ENCODE measurements at regions not wholly inside any gene's neighbourhood (a gene's known extent, or its start where the extent isn't known, plus 50 kb on each side); places are given as distances from the start of the nearest gene placed in this dataset.
"Not testable (repeated sequence)": the region's sequence is repeated elsewhere in the genome, so short reads cannot be mapped to it uniquely, and the experiment has no call there.

DNA sequence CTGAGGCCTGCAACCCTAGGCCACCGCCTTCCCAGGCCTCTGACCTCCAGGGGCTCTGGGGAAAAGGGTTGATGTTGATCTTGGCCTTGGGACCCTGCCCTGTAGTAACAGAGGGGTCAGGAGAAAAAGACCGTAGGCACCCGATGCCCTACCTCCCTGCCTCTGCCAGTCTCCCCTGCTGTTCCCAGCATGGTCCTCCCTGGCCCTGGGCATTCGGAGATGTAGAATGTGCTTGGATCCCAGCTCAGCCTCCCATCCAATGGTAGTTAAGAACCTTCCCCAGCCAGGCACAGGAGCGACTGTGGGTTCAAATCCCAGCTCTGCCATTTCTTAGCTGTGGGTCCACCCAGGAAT, 72.0 kb upstream of the TARDBP start:
- DNase-seq (ENCODE audit: low read depth in 2 of 2) = no peak

DNA sequence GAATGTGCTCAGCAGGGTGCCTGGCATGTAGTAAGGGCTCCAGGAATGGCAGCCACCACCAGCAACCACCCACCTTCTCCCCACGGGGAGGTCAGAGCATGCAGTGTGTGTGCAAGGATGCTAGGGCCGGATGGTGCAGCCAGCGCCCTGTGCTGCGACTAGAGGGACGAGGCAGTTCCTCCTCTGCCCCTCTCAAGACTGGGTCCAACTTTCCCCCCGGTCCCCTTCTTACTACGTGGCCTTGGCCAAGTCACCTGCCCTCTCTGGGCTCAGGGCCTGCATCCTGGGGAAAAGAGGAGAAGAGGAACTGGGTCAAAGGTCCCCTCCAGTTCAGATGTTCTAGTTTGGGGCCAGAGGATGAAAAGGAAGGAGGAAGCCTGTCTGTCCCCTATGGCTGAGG, 71.6 kb upstream of the TARDBP start:
- DNase-seq (ENCODE audit: low read depth in 2 of 2) = no peak

DNA sequence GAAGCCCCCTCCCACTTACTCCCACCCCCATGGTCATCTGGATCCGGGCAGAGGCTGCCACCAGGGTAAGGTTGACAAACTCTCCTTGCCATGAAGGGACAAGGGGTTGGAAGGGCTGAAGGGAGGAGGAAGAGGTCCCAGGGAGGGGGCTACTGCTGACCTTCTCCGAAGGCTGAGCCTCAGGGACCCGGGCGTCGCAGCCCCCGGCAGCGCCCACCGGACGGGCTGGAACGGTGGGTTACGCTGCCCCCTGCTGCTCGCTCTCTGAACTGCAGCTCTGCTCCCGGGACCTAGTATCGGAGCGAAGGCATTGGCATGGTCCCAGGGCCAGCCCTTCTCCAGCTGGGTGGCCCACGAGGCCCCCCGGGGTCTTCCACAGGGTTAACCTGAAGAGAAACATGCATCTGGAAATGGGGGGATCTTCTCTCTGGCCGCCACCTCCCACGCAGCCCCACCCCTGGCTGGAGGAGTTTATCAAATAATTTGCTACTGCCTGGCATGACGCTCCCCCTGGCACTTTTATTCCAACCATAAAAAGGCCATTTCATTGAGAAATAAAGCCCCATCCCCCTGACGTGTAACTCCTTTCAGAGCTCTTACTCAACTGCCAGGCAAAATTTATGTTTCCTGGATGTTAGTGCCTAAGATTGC, 70.4 kb upstream of the TARDBP start:
- peak; percentile 32 to 36 for DNase-seq (ENCODE audit: low read depth in 2 of 2)

DNA sequence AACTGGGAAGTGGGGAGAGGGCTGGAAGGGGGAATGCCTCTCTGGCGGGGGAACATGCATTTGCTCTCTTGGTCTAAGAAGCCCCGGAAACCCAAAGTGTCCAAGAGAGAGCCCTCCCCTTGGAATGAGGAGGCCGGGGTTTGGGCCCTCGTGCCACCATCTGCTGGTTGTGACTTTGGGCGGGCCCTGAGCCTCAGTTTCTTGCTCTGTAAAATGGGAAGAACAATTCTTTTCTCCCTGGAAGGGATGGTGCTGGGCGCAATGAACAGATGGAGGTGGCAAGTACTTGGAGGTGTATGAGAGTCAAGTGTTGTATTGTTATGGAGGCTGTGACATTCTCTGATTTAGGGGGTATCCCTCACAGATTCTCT, 69.9 kb upstream of the TARDBP start:
- no peak for DNase-seq (ENCODE audit: low read depth in 2 of 2)

DNA sequence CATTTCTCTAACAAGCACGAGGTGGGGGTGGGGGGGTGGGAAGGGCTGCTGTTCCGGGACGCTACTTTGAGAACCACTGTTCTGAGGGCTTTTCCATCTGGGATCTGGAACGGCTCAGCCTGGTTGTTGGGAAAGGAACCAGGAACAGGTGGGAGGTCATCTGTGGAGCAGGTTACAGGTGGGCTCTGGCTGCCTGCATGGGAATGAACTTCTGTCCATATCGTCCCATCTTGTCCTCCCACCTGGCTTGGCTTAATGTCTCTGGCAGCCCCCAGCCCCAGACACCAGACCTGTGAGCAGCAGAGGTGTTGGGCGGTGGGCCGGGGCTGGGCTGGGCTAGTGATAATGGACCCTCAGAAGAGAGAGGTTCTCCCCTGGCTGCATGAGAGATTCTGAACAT, 69.4 kb upstream of the TARDBP start:
- no peak for DNase-seq (ENCODE audit: low read depth in 2 of 2)

DNA sequence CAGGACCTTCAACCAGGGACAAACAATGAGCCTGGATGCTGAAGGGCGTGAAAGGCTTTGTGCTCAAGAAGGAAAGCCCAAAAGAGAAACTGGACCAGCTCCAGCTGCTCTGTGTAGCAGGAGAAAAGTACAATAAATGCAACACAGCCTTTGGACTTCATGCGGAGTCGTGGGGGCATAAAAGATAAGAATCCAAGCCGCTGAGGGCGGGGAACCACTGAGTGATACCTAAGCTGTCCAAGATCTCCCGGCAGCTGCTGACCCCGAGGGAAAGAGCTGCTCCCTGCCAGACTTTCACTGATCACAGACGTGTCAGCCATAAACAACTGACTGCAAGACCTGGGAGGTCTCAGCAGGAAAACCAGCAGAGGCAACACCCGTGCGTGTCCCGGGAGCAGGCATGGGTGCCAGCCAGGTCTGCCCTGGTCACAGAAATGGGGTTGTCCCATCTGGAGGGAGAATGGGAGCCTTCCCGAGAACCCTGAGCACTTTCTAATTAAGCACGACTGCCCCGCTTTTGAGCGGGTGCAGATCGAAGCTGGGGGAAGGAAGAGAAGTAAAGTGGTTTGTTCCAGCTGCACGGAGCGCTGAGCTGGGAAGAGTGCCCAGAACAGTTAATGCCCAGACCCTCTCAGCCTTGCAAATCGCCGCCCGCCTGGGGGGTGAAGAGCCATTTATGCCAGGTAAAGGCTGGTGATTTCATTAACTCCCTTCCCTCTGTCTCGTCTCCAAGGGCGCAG, 68.3 kb upstream of the TARDBP start:
- no peak for DNase-seq (ENCODE audit: low read depth in 2 of 2)

DNA sequence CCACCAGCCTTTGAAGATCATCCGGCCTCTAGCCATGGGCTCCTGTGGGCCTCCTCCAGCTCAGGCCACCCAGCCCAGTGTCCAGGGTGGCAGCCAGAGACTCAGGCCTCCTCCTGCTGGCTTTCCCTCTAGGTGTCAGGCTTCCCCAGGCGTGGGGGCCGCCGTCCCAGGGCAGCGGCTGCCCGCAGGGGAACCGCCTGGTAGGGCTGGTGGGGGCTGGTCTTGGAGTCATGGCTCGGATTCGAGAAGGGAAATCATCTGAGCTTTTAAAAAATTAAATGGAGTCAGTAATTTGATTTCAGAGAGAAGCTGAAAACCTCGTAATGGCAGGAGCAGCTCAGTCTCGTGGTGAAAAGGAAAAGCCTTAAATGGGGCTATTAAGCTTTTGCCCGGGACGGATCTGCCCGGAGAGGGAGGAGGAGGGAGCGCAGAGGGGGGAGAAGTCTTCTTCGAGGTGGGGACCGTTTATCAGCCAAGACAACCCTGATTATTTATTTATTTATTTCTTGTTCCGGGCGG, 66.4 kb upstream of the TARDBP start:
- DNase-seq (ENCODE audit: low read depth in 2 of 2) = no peak

DNA sequence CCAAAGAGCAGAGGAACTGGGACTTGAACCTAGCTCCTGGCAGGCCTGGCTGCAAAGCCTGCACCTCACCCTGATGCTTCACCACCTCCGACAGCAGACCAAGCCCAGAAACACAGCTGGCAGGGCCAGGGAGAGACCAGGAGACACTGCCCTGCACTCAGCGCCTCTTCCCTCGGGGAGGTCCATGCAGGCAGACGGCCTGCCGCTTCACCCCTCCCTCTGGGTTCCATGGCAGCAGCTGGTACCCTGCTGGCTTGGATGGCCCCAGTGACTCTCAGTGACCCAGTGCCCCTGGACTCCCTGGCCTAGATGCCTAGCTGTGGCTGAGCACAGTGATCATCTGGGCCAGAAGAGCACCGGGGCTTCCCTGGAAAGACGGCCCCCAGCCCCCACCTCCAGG, 65.3 kb upstream of the TARDBP start:
- DNase-seq (ENCODE audit: low read depth in 2 of 2) = no peak

DNA sequence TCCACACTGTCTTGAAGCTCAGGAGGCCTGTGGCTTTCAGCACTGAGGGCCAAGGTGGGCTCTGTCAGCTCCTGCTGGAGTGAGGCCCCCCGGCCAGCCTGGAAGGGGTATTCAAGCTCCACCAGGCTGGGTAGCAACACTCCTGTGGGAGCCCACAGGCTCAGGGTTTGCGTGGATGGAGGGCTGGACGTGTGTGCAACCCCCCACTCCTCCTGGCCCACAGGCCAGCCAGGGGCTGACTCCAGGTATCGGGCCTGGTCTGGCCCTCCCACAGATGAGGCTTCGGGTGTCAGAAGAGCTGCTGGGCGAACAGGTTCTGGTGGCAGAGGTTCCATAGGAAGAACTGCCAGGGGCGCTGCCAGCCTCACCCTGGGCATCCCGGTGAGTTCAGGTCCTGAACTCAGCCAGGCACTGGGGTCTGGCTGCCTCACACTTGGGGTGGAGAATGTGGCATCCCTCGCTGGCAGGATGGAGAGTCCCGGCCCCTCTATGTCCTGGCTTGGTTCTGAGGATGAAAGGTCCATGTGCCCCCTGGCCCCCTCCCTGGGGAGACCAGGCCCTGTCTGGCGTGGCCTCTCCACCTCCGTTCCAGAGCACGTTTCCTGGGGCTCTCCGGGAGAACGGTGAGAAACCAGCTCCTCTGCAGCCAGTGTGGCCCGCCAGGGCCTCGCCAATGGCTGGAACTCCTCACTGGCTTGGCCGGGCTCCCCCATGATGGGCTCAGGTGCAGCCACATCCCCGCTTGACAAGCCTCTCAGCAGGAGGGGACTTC, 64.6 kb upstream of the TARDBP start:
- no peak for DNase-seq (ENCODE audit: low read depth in 2 of 2)

DNA sequence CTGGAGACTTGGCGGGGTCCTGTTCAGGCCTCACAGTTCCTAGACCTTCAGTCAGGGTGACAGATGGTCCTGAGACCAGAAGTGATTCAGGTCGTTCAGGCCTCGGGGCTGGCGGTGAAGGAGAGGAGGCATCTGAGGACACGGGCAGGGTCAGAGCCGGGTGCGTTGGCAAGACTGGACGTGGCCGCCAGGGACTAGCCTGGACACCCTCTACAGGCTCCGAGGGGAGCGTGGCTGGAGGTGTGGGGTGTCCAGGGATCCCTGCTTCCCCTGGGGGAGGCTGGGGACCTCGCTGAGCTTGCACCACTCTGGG, 64.0 kb upstream of the TARDBP start:
- DNase-seq (ENCODE audit: low read depth in 2 of 2) = no peak

DNA sequence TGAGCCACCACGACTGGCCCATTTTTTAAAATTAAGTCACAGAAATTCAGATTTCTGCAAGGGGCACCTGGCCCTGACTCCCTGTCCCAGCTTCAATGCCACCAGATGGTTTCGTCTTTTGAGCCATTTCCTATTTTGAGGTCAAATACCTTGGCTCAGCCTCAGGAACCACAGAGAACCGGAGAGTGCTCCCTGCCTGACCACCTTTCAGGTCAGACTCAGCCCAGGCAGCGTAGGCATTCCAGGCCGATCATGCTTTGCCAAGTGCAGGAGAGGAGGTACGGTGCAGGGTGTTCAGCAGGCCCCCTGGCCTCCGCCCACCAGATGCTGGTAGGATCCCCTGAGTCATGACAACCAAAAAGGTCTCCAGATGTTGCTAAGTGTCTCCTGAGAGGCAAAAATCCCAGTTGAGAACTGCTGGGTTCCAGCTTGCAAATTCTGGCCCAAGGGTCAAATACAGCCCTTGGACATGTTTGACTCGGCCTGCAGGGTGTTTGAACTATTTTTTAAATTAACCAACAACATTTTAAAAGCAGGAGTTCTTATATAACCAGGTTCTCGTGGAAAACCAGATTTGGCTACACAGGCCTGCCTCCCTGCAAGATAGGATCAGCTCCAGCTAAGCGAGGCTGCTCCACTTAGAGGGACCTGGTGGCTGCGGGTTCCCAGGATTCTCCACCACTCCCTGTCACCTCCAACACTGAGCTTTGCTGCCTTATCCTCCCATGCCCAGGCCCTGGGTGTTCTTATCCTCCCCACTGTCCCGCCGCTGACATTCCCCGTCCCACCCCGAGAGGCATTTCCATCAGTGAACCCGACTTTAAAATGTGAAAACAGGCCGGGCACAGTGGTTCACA, 61.9 kb upstream of the TARDBP start:
- no peak for DNase-seq (ENCODE audit: low read depth in 2 of 2)

DNA sequence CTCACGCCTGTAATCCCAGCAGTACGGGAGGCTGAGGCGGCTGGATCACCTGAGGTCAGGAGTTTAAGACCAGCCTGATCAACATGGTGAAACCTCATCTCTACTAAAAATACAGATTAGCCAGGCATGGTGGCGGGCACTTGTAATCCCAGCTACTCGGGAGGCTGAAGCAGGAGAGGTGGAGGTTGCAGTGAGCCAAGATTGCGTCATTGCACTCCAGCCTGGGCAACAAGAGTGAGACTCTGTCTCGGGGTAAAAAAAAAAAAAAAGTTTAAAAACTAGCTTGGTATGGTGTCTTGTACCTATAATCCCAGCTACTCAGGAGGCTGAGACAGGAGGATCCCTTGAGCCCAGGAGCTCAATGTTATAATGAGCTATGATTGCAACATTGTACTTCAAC, 61.2 kb upstream of the TARDBP start:
- DNase-seq (ENCODE audit: low read depth in 2 of 2) = not testable (repeated sequence)

DNA sequence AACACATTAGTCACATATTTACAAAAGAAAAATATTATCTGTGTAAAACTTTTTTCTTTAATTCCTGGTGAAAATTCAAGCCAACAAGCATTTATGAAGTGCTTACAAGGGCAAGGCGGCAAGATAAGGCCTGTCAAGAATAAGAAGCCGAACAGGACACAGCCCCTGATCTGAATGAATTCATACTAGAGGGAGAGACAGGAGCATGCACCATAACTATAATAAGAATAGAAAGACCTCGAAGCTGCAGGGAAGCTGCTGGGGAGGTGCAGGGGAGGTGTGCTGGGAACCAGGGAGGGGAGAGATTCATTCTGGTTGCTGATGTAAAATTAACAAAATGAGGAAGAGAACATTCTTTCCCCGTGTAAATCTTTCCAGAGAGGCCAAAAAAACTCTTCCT, 60.5 kb upstream of the TARDBP start:
- no peak for DNase-seq (ENCODE audit: low read depth in 2 of 2)

DNA sequence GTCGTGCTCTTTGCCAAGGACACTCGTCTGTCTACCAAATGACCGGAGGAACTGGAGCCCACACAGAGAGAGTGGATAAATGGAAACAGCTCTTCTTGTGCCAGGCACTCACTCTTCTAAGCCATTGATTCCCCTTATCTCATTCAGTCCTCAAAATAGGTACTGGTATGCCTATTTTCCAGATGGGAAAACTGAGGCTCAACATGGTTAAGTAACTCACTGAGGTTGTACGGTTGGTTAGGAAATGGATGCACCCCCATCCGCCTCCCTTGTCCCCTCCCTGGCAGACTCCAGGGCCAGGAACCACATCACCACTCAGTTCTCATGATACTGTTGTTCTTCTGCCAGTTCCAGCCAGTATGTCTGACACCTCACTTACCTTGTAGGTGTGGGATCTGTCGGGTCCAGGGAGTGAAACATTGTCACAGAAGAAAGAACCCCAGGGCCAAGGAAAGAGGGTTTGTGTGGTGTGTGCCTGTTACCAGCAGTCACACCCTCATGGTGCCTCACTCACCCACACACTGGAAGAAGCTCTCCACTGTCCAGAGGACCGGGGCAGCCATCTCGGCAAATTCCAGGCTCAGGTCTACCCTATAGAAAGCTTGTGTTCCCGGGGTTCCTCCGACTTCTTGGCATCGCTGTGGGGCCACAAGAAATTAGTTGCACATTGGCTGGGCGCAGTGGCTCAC, 58.8 kb upstream of the TARDBP start:
- DNase-seq (ENCODE audit: low read depth in 2 of 2) = no peak

DNA sequence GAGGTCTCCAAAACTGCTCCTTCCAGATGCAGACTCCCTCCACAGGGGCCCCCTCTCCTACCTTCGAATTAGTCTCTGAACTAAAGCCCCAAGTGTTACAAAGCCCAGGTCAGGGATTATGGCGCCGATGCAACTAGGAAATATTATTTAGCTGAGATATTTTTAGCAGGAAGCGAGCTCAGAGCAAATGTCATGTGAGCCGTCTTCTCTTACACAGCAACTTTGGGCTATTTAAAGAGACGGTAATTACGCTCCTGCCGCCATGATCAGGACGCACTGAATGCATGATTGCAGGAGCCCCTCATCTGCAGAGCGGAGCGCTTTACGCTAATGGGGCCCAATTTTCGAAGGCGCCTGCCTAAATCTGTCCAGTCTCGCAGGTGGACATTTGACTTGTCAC, 55.3 kb upstream of the TARDBP start:
- DNase-seq (ENCODE audit: low read depth in 2 of 2) = no peak

DNA sequence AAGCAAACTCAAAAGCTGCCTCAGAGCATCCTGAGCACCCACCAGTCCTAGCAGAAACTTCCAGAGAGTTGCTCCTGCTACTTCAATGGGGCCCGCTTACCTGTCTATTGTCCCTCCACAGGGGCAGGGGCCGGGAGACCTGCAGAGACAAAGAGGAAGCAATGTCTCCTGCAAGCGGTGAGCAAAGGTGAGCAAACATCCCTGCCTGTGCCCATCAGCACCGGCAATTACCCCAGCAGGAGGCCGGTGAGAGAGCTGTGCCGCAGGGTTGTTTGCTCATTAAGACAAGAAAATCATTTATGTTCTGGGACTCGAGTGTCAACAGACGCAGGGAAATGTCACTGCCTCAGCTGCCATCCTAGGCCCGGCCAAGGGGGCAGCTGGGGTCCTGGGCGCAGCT, 53.8 kb upstream of the TARDBP start:
- DNase-seq (ENCODE audit: low read depth in 2 of 2) = no peak

DNA sequence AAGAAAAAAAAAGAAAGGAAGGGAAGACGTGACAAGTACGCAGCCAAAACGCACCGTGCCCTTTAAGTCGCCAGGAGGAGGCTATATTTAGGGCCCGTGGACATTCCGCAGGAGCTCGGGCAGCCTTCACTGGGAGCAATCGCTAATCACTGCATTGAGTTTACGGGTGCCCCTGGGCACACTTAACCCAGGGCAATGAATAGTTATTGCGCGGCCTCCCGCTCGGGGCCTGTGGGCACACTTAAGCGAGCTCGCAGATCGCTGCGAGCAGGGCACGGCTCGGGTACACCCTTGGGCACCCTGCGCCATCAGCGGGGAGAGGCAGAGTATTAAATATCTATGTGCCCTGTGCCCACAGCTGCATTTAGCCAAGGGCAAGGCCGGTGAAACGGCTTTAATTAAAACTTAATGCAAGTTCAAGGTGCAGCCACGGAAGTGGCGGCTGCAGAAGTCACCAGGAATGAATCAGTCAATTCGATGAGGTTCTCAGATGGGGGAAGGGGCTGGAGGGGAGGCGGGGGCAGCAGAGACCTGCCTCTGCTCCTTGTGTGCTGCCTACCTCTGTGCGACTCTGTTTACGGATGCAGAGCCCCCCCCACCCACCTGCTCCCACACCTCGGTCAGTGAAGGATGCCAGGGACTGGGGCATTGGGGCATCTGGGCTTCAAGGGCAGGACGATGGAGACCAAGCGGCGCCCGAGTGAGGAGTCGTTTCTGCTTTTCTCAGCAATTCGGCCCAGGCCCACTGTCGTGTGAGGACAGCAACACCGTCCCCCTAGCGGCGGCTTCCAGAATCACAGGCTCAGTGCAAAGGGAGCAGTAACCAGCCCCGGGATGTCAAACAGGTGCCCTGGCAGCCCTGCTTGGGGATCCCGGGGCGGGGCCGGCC, 51.8 kb upstream of the TARDBP start:
- peak; percentile 71 to 72 for DNase-seq (ENCODE audit: low read depth in 2 of 2)

DNA sequence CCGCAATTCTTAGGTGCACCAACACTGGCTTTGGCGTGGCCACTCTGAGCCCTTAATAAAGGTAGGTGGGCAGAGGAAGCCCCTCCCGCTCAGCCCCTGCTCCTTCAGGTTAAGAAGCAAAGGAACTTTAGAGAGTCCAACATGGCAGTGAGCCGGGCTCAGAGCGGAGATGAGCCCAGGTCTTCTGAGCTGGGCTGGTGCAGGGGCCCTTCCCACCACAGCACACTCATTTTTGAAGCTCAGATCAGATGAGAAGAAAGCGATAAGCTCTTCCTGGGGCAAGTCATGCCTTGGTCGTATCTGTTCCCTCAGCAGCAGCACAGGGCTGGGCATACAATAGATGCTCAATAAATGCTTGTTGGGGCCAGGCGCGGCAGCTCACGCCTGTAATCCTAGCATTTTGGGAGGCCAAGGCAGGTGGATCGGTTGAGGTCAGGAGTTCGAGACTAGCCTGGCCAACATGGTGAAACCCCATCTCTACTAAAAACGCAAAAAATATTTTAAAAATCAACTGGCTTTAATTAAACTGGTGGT, 51.1 kb upstream of the TARDBP start:
- no peak for DNase-seq (ENCODE audit: low read depth in 2 of 2)

DNA sequence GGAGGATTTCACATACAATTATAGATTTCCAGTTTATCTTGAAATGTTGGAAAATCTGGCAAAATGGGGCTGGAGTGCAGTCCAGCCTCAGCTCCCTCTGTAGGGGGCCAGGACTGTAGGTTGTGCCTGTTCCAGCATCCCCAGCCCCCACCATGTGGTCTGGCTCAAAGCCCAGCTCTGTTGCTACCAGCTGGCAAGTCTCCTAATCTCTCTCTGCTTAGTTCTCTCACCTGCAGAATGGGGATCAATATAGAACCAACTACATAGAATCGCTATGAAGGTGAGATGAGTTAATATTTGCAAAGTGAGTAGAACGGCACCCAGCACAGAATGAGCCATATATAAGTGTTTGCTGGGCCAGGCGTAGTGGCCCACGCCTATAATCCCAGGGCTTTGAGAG, 50.0 kb upstream of the TARDBP start:
- no peak for DNase-seq (ENCODE audit: low read depth in 2 of 2)
